ENCODE measurements at regions not wholly inside any gene's neighbourhood (a gene's known extent, or its start where the extent isn't known, plus 50 kb on each side); places are given as distances from the start of the nearest gene placed in this dataset.

GRCh38 chr16:14333361-14333760 lies 262.2 kb downstream of the MRTFB start:
- H3K36me3 ChIP-seq = no peaks in the 10 kb centered on the region
- TF ChIP-seq, protein P1, sequence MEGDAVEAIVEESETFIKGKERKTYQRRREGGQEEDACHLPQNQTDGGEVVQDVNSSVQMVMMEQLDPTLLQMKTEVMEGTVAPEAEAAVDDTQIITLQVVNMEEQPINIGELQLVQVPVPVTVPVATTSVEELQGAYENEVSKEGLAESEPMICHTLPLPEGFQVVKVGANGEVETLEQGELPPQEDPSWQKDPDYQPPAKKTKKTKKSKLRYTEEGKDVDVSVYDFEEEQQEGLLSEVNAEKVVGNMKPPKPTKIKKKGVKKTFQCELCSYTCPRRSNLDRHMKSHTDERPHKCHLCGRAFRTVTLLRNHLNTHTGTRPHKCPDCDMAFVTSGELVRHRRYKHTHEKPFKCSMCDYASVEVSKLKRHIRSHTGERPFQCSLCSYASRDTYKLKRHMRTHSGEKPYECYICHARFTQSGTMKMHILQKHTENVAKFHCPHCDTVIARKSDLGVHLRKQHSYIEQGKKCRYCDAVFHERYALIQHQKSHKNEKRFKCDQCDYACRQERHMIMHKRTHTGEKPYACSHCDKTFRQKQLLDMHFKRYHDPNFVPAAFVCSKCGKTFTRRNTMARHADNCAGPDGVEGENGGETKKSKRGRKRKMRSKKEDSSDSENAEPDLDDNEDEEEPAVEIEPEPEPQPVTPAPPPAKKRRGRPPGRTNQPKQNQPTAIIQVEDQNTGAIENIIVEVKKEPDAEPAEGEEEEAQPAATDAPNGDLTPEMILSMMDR (IDR thresholded peaks at IDR 0.05) = no peak
- TF ChIP-seq POLR2AphosphoS5 (IDR thresholded peaks at IDR 0.05) = no peak
- no peak for TF ChIP-seq POLR2A (IDR thresholded peaks at IDR 0.05)
- no peaks in the 10 kb centered on the region for H3K4me1 ChIP-seq (replicated peaks)
- DNase-seq (ENCODE audit: low spot score) = no peak
- H3K4me3 ChIP-seq = no peak overlapping the region
- no peak overlapping the region for H3K27ac ChIP-seq
- no peaks in the 10 kb centered on the region for H3K27me3 ChIP-seq (replicated peaks; ENCODE audit: insufficient read depth)
- H3K9me3 ChIP-seq = no peaks in the 10 kb centered on the region
- 95% methylated on average over 2 of the region's 2 CpGs for WGBS
- intact Hi-C loops (cut with DNase I) = no loop called here

GRCh38 chr16:14331020-14331419 lies 259.9 kb downstream of the MRTFB start:
- TF ChIP-seq, protein P1 (IDR thresholded peaks at IDR 0.05) = no peak
- TF ChIP-seq POLR2AphosphoS5 (IDR thresholded peaks at IDR 0.05) (no peak), POLR2A (IDR thresholded peaks at IDR 0.05) (no peak)
- intact Hi-C loops (cut with DNase I) = no loop called here
- 93% methylated on average over 2 of the region's 2 CpGs for WGBS
- DNase-seq (ENCODE audit: low spot score) = no peak
- Histone ChIP-seq H3K4me1 (replicated peaks) (no peaks in the 10 kb centered on the region), H3K27me3 (replicated peaks; ENCODE audit: insufficient read depth) (no peaks in the 10 kb centered on the region), H3K36me3 (no peaks in the 10 kb centered on the region), H3K9me3 (no peaks in the 10 kb centered on the region), H3K4me3 (no peak overlapping the region), H3K27ac (no peak overlapping the region)

- H3K4me1 ChIP-seq (replicated peaks) = no peaks in the 10 kb centered on the region
- 93% methylated on average over 3 of the region's 3 CpGs for WGBS
- no peaks in the 10 kb centered on the region for H3K9me3 ChIP-seq
- H3K36me3 ChIP-seq = no peaks in the 10 kb centered on the region
- no peak for DNase-seq (ENCODE audit: low spot score)
- H3K4me3 ChIP-seq = no peak overlapping the region
- H3K27ac ChIP-seq = no peak overlapping the region
- H3K27me3 ChIP-seq (replicated peaks; ENCODE audit: insufficient read depth) = no peaks in the 10 kb centered on the region
- TF ChIP-seq, protein P1 (IDR thresholded peaks at IDR 0.05) = no peak
- no peak for TF ChIP-seq POLR2AphosphoS5 (IDR thresholded peaks at IDR 0.05)
- TF ChIP-seq POLR2A (IDR thresholded peaks at IDR 0.05) = no peak
- intact Hi-C loops (cut with DNase I) = no loop called here
Observed at GRCh38 chr16:14329727-14330350, 258.7 kb downstream of the MRTFB start.

DNA sequence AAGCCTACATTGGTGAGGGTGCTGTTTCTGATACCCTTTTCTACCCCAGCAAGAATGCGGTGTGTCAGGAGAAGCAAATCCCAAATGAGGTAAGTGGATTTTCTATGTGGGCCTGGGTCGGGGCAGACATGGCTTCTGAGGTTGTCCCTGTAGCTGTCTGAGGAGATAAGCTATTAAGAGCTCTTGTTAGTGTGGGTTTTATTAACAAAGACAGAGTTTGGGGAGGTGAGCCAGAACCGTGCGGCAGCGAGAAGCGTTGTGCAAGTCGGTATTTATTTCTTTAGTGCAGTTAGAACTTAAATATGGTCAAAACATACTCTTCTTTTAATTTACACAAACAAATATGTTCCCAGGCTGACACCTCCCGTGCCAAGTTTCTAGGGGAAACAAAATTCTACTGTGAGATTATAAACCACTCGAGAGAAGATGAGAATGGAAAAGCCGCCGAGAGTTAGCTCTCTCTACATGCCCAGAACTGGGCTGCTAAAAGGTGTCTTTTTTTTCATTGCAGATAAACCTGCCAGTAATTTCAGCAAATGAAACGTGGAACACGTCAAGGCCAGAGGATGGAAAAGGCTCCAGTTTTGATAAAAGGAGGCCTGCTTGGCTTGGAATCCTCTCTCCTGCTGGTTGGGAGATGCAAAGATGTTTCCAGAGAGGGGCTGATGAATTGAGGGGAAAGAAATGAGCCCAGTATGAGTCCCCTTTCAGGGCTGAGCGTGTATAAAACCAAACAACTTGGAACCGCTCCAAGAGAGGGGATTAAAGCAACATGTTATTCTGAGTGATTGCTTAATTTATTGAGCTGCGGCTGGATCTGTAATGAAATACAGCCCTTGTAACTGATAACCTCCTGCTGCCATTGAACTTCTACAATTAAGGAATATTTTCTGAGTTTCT lies 254.6 kb downstream of the MRTFB start:
- intact Hi-C loops (cut with DNase I) = no loop called here

More for the DNA sequence above, 254.6 kb downstream of the MRTFB start:
- Histone ChIP-seq H3K36me3 (no peaks in the 10 kb centered on the region), H3K4me1 (replicated peaks) (no peaks in the 10 kb centered on the region), H3K4me3 (no peak overlapping the region), H3K27ac (no peak overlapping the region), H3K9me3 (no peaks in the 10 kb centered on the region), H3K27me3 (replicated peaks; ENCODE audit: insufficient read depth) (no peaks in the 10 kb centered on the region)
- no peak for TF ChIP-seq POLR2A (IDR thresholded peaks at IDR 0.05)
- TF ChIP-seq POLR2AphosphoS5 (IDR thresholded peaks at IDR 0.05) = no peak
- TF ChIP-seq, protein P1 (IDR thresholded peaks at IDR 0.05) = no peak
- no peak for DNase-seq (ENCODE audit: low spot score)
- WGBS = 65% methylated on average over 16 of the region's 16 CpGs

Measured in prostate gland (tissue), 2 donors.